ENCODE measurements at regions not wholly inside any gene's neighbourhood (a gene's known extent, or its start where the extent isn't known, plus 50 kb on each side); places are given as distances from the start of the nearest gene placed in this dataset.
"Not testable (repeated sequence)": the region's sequence is repeated elsewhere in the genome, so short reads cannot be mapped to it uniquely, and the experiment has no call there.

GRCh38 chr10:71014021-71014805 lies 125.8 kb upstream of the PCBD1 start:
- Histone ChIP-seq H3K27me3 (no peaks in the 10 kb centered on the region), H3K4me1 (no peaks in the 10 kb centered on the region), H3K36me3 (no peaks in the 10 kb centered on the region), H3K27ac (no peak overlapping the region), H3K9me3 (no peaks in the 10 kb centered on the region), H3K4me3 (no peak overlapping the region)
- WGBS (ENCODE audit: insufficient coverage, low coverage, low lambda C conversion rate, missing lambda C conversion rate) = 75% methylated on average over 5 of the region's 8 CpGs
- ATAC-seq (peak in 1 of 4 donors; percentile 15), DNase-seq (no peak)
- intact Hi-C loops (cut with DNase I) = no loop called here
- TF ChIP-seq CTCF (IDR thresholded peaks at IDR 0.05) (no peak), POLR2A (IDR thresholded peaks at IDR 0.05) (no peak)

DNA sequence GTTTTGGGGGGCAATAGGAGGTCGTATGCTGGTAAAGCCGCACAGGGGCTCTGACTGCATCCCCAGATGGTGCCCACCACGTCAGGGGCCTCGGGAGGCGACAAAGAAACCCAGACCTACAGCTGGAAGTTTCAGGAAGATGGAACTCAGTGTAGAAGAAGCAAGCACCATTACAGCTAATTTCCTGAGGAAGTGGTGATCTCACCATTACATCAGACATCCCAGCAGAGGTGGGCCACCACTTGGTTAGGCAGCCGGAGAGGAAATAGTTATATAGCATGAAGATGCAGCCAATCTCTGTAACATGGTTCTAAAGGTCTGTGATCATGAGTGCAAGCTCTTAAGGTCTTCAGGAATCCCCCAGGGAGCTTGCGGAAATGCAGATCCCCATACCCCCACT lies 127.3 kb upstream of the PCBD1 start:
- WGBS (ENCODE audit: insufficient coverage, low coverage, low lambda C conversion rate, missing lambda C conversion rate) = 63% methylated on average over 7 of the region's 7 CpGs
- Histone ChIP-seq H3K27ac (no peak overlapping the region), H3K4me1 (no peaks in the 10 kb centered on the region), H3K4me3 (no peak overlapping the region), H3K9me3 (no peaks in the 10 kb centered on the region), H3K36me3 (no peaks in the 10 kb centered on the region), H3K27me3 (no peaks in the 10 kb centered on the region)
- DNase-seq (no peak), ATAC-seq (no peak)
- no peak for TF ChIP-seq POLR2A (IDR thresholded peaks at IDR 0.05)
- no peak for TF ChIP-seq CTCF (IDR thresholded peaks at IDR 0.05)
- intact Hi-C loops (cut with DNase I) = no loop called here

DNA sequence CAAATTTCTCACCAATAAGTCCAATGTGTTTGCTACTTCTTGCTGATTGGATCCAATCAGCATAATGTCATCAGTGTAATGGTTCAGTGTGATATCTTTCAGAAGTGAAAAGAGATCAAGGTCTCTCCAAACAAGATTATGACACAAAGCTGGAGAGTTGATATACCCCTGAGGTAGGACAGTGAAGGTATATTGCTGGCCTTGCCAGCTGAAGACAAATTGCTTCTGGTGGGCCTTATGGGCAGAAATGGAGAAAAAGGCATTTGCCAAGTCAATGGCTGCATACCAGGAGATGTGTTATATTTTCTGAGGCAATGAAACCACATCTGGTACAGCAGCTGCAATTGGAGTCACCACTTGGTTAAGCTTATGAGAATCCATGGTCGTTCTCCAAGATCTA lies 131.7 kb upstream of the PCBD1 start:
- 67% methylated on average over 1 of the region's 1 CpG for WGBS (ENCODE audit: insufficient coverage, low coverage, low lambda C conversion rate, missing lambda C conversion rate)
- H3K27me3 ChIP-seq; DNase-seq; H3K36me3 ChIP-seq; H3K9me3 ChIP-seq; ATAC-seq; H3K4me3 ChIP-seq; intact Hi-C loops (cut with DNase I); H3K27ac ChIP-seq; H3K4me1 ChIP-seq: not testable (repeated sequence)

GRCh38 chr10:71021402-71021801 lies 133.0 kb upstream of the PCBD1 start:
- H3K4me3 ChIP-seq = no peak overlapping the region
- TF ChIP-seq POLR2A (IDR thresholded peaks at IDR 0.05) (no peak), CTCF (IDR thresholded peaks at IDR 0.05) (no peak)
- H3K4me1 ChIP-seq = no peaks in the 10 kb centered on the region
- H3K27ac ChIP-seq = no peak overlapping the region
- no peak for DNase-seq
- ATAC-seq = no peak
- no peaks in the 10 kb centered on the region for H3K27me3 ChIP-seq
- 85% methylated on average over 2 of the region's 3 CpGs for WGBS (ENCODE audit: insufficient coverage, low coverage, low lambda C conversion rate, missing lambda C conversion rate)
- intact Hi-C loops (cut with DNase I) = no loop called here
- no peaks in the 10 kb centered on the region for H3K9me3 ChIP-seq
- no peaks in the 10 kb centered on the region for H3K36me3 ChIP-seq

DNA sequence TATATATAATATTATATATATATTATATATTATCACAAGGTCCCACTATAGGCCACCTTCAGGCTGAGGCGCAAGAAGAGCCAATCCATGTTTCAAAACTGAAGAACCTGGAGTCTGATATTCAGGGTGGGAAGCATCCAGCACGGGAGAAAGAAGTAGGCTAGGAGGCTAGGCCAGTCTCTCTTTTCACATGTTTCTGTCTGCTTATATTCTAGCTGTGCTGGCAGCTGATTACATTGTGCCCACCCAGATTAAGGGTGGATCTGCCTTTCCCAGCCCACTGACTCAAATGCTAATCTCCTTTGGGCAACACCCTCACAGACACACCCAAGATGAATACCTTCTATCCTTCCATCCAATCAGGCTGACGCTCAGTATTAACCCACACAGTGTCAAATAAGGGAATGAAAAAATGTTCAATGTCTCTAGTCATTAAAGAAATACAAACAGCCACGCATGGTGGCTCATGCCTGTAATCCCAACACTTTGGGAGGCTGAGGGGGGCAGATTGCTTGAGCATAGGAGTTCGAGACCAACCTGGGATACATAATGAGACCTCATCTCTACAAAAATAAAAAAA lies 135.4 kb upstream of the PCBD1 start:
- H3K9me3 ChIP-seq = no peaks in the 10 kb centered on the region
- H3K27ac ChIP-seq = no peak overlapping the region
- no peaks in the 10 kb centered on the region for H3K4me1 ChIP-seq
- no peak overlapping the region for H3K4me3 ChIP-seq
- WGBS (ENCODE audit: insufficient coverage, low coverage, low lambda C conversion rate, missing lambda C conversion rate) = 83% methylated on average over 5 of the region's 5 CpGs
- ATAC-seq = no peak
- no peaks in the 10 kb centered on the region for H3K36me3 ChIP-seq
- no peaks in the 10 kb centered on the region for H3K27me3 ChIP-seq
- DNase-seq = no peak
- TF ChIP-seq POLR2A (IDR thresholded peaks at IDR 0.05) (no peak), CTCF (IDR thresholded peaks at IDR 0.05) (no peak)
- intact Hi-C loops (cut with DNase I) = no loop called here

Measured in right lobe of liver (tissue), 6 donors.